RWPE1 (cell line): ENCODE measurements at regions not wholly inside any gene's neighbourhood (a gene's known extent, or its start where the extent isn't known, plus 50 kb on each side); places are given as distances from the start of the nearest gene placed in this dataset.

Experiments used
- CTCF ChIA-PET: fragments of 350-600 bp; sonication (Branson Sonifier 250); formaldehyde crosslinking; extraction: SDS; loops from one replicate; lab custom pipeline; 2021; lab: Yijun Ruan, JAX
- POLR2A ChIA-PET: fragments of 400-600 bp; formaldehyde crosslinking; extraction: SDS; loops from one replicate; lab custom pipeline; 2020; ENCODE audit warnings: antibody characterized with exemption; ENCODE audit not compliant: low non-redundant PET; lab: Yijun Ruan, JAX
- DNase-seq: peaks from one replicate; pipeline ENCODE4 v3.0.0; 2012; ENCODE audit warnings: low spot score
- H3K27ac ChIP-seq: fragments of 450-650 bp; 2 replicates; pipeline ENCODE4 v1.5.1; 2017
- TF ChIP-seq, protein P1 (sequence below): fragments of 450-650 bp; conservative IDR thresholded peaks from 2 replicates; pipeline ENCODE4 v1.5.1; 2017; ENCODE audit warnings: low read depth, mild to moderate bottlenecking

- CTCF ChIA-PET: no interaction called here
- TF ChIP-seq, protein P1, sequence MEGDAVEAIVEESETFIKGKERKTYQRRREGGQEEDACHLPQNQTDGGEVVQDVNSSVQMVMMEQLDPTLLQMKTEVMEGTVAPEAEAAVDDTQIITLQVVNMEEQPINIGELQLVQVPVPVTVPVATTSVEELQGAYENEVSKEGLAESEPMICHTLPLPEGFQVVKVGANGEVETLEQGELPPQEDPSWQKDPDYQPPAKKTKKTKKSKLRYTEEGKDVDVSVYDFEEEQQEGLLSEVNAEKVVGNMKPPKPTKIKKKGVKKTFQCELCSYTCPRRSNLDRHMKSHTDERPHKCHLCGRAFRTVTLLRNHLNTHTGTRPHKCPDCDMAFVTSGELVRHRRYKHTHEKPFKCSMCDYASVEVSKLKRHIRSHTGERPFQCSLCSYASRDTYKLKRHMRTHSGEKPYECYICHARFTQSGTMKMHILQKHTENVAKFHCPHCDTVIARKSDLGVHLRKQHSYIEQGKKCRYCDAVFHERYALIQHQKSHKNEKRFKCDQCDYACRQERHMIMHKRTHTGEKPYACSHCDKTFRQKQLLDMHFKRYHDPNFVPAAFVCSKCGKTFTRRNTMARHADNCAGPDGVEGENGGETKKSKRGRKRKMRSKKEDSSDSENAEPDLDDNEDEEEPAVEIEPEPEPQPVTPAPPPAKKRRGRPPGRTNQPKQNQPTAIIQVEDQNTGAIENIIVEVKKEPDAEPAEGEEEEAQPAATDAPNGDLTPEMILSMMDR: no peak
- DNase-seq: no peak
- H3K27ac ChIP-seq: no peak overlapping the region
- POLR2A ChIA-PET: no interaction called here
Observed at GRCh38 chrX:42952621-42953020, 174.7 kb upstream of the PPP1R2C start.

DNA sequence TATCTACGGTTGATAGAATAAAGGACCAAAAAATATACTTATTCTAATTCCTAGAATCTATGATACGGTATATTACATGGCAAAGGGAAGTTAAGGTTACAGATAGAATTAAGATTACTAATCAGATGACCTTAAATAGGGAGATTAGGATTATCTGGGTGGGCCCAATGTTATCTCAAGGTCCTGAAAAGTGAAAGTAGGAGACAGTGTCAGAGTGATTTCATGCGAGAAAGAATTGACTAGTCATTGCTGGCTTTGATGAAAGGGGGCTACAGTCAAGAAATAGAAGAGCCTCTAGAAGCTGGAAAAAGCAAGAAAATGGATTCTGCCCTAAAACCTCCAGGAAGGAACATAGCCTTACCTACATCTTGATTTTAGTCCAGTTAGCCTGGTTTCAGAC lies 176.9 kb upstream of the PPP1R2C start:
- TF ChIP-seq, protein P1: no peak
- CTCF ChIA-PET: no interaction called here
- POLR2A ChIA-PET: no interaction called here
- no peak overlapping the region for H3K27ac ChIP-seq
- DNase-seq: no peak

- H3K27ac ChIP-seq: no peak overlapping the region
- TF ChIP-seq, protein P1: no peak
- POLR2A ChIA-PET: no interaction called here
- DNase-seq: no peak
- CTCF ChIA-PET: no interaction called here
Observed at GRCh38 chrX:42955349-42955748, 177.4 kb upstream of the PPP1R2C start.

DNA sequence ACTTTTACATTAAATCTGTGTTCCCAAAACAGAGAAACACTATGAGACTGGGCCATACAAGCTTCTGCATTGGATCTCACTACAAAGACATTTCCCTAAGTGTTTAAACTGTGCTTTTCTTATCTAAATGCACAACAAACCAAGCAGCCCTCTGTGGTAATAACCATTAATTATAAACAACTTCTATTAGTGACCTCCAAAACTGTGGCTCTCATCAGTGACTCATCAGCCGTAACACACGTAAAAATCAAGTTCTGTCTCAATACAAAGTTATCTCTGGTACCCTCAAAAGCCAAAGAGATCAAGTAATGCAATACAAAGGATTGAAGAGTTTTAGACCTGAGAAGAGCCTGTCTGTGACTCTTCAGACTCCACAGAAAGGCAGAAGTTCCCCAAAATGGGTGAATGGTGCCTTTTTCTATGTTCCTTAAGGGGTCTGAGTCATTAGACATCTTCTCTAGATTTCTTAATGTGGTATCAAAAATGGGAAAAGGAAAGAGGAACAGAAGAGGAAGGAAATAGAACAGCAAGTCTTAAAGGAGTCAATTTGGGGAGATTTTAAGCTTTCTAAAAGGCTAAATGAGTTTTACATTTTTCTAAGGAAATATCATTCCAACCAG lies 189.8 kb upstream of the PPP1R2C start:
- no peak overlapping the region for H3K27ac ChIP-seq
- DNase-seq: no peak
- POLR2A ChIA-PET: no interaction called here
- CTCF ChIA-PET: no interaction called here
- TF ChIP-seq, protein P1: no peak

DNA sequence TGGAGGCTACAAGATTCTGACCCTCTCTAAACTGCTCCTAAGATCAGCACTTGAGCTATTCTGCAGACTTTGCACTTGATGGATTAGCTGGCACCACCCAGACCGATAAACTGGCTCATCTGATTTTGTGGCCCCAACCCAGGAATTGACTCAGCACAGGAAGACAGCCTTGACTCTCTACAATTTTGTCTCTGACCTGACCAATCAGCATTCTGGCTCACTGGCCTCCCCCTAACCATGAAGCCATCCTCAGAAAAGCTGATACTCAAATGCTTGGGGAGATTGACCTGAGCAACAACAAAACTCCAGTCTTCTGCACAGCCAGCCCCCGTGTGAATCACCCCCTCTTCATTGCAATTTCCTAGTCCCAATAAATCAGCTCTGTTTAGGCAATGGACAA lies 195.4 kb upstream of the PPP1R2C start:
- TF ChIP-seq, protein P1: no peak
- DNase-seq: no peak
- ChIA-PET POLR2A (no interaction called here), CTCF (no interaction called here)
- no peak overlapping the region for H3K27ac ChIP-seq

DNA sequence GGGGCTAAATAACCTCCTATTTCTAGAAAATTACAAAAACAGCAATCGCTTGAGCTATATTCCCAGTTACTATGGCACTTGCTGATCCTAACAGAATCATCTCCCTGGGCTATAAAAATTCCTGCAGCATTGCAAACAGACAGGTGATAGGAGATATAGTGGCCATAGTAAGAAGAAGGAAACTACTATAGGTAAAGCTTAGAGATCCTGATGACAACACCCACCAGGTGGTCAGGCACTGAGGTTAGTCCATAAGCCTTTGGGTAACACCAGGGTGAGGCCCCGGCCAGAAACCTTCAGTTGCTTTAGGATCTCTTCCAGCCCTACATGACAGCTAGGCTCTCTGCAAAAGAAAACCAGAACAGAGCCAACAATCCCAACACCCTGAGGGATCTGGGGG lies 197.9 kb upstream of the PPP1R2C start:
- POLR2A ChIA-PET: no interaction called here
- no peak overlapping the region for H3K27ac ChIP-seq
- no peak for DNase-seq
- TF ChIP-seq, protein P1: no peak
- CTCF ChIA-PET: interaction anchor here (0.6 kb wide), 1 partner anchor 901 kb away, joined by 5 read pairs; no protein-coding TSS in a partner anchor
